DOHH2 (cell line): ENCODE measurements at regions not wholly inside any gene's neighbourhood (a gene's known extent, or its start where the extent isn't known, plus 50 kb on each side); places are given as distances from the start of the nearest gene placed in this dataset.

Experiments used
- H3F3A ChIP-seq: fragments of 200-600 bp; sonication (generic), shearing (Covaris generic); 2 replicates; pipeline ENCODE4 v1.6.0; 2016; ENCODE audit warnings: antibody characterized with exemption, mild to moderate bottlenecking; ENCODE audit not compliant: control insufficient read depth, insufficient read depth
- H3K27ac ChIP-seq: fragments of 200-600 bp; sonication (generic); 2 replicates; pipeline ENCODE4 v1.5.1; 2014; ENCODE audit warnings: low read depth, mild to moderate bottlenecking, low read length, moderate library complexity
- H3K27me3 ChIP-seq: fragments of 200-600 bp; sonication (generic); 2 replicates; pipeline ENCODE4 v1.6.1; 2014; ENCODE audit warnings: mild to moderate bottlenecking, low read length, mixed read lengths; ENCODE audit not compliant: control insufficient read depth
- H3K36me3 ChIP-seq: fragments of 200-600 bp; sonication (generic); 2 replicates; pipeline ENCODE4 v1.6.1; 2014; ENCODE audit warnings: mild to moderate bottlenecking, low read length, moderate library complexity, mixed read lengths; ENCODE audit not compliant: control insufficient read depth
- H3K4me1 ChIP-seq: fragments of 200-600 bp; sonication (generic); 2 replicates; pipeline ENCODE4 v1.6.1; 2014; ENCODE audit warnings: mild to moderate bottlenecking, low read length, mixed read lengths; ENCODE audit not compliant: control insufficient read depth
- H3K4me2 ChIP-seq: fragments of 200-600 bp; sonication (generic); 2 replicates; pipeline ENCODE4 v1.6.0; 2014; ENCODE audit warnings: mild to moderate bottlenecking, low read length, moderate library complexity
- H3K4me3 ChIP-seq: fragments of 200-600 bp; sonication (generic); 2 replicates; pipeline ENCODE4 v1.5.1; 2014; ENCODE audit warnings: mild to moderate bottlenecking, low read length, mixed read lengths
- H3K79me2 ChIP-seq: fragments of 200-600 bp; sonication (generic); 2 replicates; pipeline ENCODE4 v1.6.1; 2014; ENCODE audit warnings: mild to moderate bottlenecking, low read length, mixed read lengths; ENCODE audit not compliant: control insufficient read depth
- H3K9me2 ChIP-seq: fragments of 200-600 bp; sonication (generic); replicated peaks from 2 replicates; pipeline ENCODE4 v1.6.1; 2014; ENCODE audit warnings: mild to moderate bottlenecking, low read length, mixed read lengths; ENCODE audit not compliant: control insufficient read depth
- H3K9me3 ChIP-seq: fragments of 200-600 bp; sonication (generic); 2 replicates; pipeline ENCODE4 v1.6.1; 2014; ENCODE audit warnings: antibody characterized with exemption, low read length, mixed read lengths; ENCODE audit not compliant: control insufficient read depth, insufficient read depth
- H4K20me1 ChIP-seq: fragments of 200-600 bp; sonication (generic); 2 replicates; pipeline ENCODE4 v1.6.0; 2014; ENCODE audit warnings: low read depth, mild to moderate bottlenecking, antibody characterized with exemption, low read length, moderate library complexity; ENCODE audit not compliant: control insufficient read depth, insufficient read depth
- CTCF ChIP-seq: fragments of 200-600 bp; sonication (generic); IDR thresholded peaks from one replicate; pipeline ENCODE4 v1.5.1; 2014; ENCODE audit warnings: antibody characterized with exemption, mild to moderate bottlenecking, low read depth, low read length; ENCODE audit not compliant: poor library complexity, severe bottlenecking
- EZH2phosphoT487 ChIP-seq: fragments of 200-600 bp; sonication (generic); IDR thresholded peaks from 2 replicates; pipeline ENCODE4 v1.6.1; 2017; ENCODE audit warnings: borderline replicate concordance, mild to moderate bottlenecking, antibody characterized with exemption, low read length, moderate library complexity, mixed read lengths

- Histone ChIP-seq H3K4me2 (no peak overlapping the region), H3F3A (no peaks in the 10 kb centered on the region), H3K27me3 (no peaks in the 10 kb centered on the region; the same call in 1 of the 2 replicates), H3K9me2 (no peaks in the 10 kb centered on the region), H3K36me3 (no peaks in the 10 kb centered on the region), H4K20me1 (no peaks in the 10 kb centered on the region), H3K27ac (no peak overlapping the region), H3K4me1 (no peaks in the 10 kb centered on the region), H3K4me3 (no peak overlapping the region), H3K79me2 (no peaks in the 10 kb centered on the region), H3K9me3 (no peaks in the 10 kb centered on the region)
- no peak for TF ChIP-seq CTCF
- no peak for TF ChIP-seq EZH2phosphoT487
These were observed 84.6 kb upstream of the PFN2 start for GRCh38 chr3:150055332-150055731.

- H4K20me1 ChIP-seq: no peaks in the 10 kb centered on the region
- no peaks in the 10 kb centered on the region for H3K9me2 ChIP-seq
- H3K27me3 ChIP-seq: no peaks in the 10 kb centered on the region; the same call in 1 of the 2 replicates
- H3K9me3 ChIP-seq: no peaks in the 10 kb centered on the region
- no peaks in the 10 kb centered on the region for H3F3A ChIP-seq
- no peak overlapping the region for H3K4me3 ChIP-seq
- no peaks in the 10 kb centered on the region for H3K36me3 ChIP-seq
- no peak overlapping the region for H3K4me2 ChIP-seq
- H3K4me1 ChIP-seq: no peaks in the 10 kb centered on the region
- no peaks in the 10 kb centered on the region for H3K79me2 ChIP-seq
- TF ChIP-seq CTCF: no peak
- TF ChIP-seq EZH2phosphoT487: no peak
- no peak overlapping the region for H3K27ac ChIP-seq
These were observed 83.9 kb upstream of the PFN2 start for GRCh38 chr3:150054635-150055034.

- Histone ChIP-seq H3F3A (no peaks in the 10 kb centered on the region), H3K4me3 (no peak overlapping the region), H3K79me2 (no peaks in the 10 kb centered on the region), H3K27me3 (no peaks in the 10 kb centered on the region; the same call in 1 of the 2 replicates), H3K9me3 (no peaks in the 10 kb centered on the region), H3K27ac (no peak overlapping the region), H3K4me1 (no peaks in the 10 kb centered on the region), H3K36me3 (no peaks in the 10 kb centered on the region), H3K4me2 (no peak overlapping the region), H3K9me2 (no peaks in the 10 kb centered on the region), H4K20me1 (no peaks in the 10 kb centered on the region)
- TF ChIP-seq CTCF (no peak), EZH2phosphoT487 (no peak)
These were observed 79.8 kb upstream of the PFN2 start for GRCh38 chr3:150050510-150050909.

GRCh38 chr3:150049317-150049716 lies 78.6 kb upstream of the PFN2 start:
- no peak for TF ChIP-seq CTCF
- TF ChIP-seq EZH2phosphoT487: no peak
- H3K27me3 ChIP-seq: no peaks in the 10 kb centered on the region; the same call in 1 of the 2 replicates

More at GRCh38 chr3:150049317-150049716, 78.6 kb upstream of the PFN2 start:
- H3K4me1 ChIP-seq: no peaks in the 10 kb centered on the region
- H3K27ac ChIP-seq: no peak overlapping the region
- H3K79me2 ChIP-seq: no peaks in the 10 kb centered on the region
- no peaks in the 10 kb centered on the region for H3K9me2 ChIP-seq
- no peak overlapping the region for H3K4me3 ChIP-seq
- H4K20me1 ChIP-seq: no peaks in the 10 kb centered on the region
- no peak overlapping the region for H3K4me2 ChIP-seq
- H3K36me3 ChIP-seq: no peaks in the 10 kb centered on the region
- no peaks in the 10 kb centered on the region for H3F3A ChIP-seq
- no peaks in the 10 kb centered on the region for H3K9me3 ChIP-seq
